Heart left ventricle (tissue), 16 donors: ENCODE measurements at regions not wholly inside any gene's neighbourhood (a gene's known extent, or its start where the extent isn't known, plus 50 kb on each side); places are given as distances from the start of the nearest gene placed in this dataset.

Experiments used
- ATAC-seq, 4 donors: fragments of 200-7000 bp; cut with Tn5 transposase; one replicate each; pipeline ENCODE4 v1.9.1; 2020 to 2022; ENCODE audit warnings: moderate library complexity in 4 of 4, mild to moderate bottlenecking in 3 of 4, moderate number of reproducible peaks in 1 of 4
- DNase-seq, 5 donors: peaks; one replicate each; pipeline ENCODE4 v3.0.0-alpha.2; 2020
- H3K27ac ChIP-seq, 12 donors: fragments of 200-600 bp; sonication (generic) in 4 of 12; one replicate each; pipeline versions ENCODE4 v1.5.0 to v1.8.0; 2016 to 2022; ENCODE audit warnings: mild to moderate bottlenecking in 2 of 12
- H3K27me3 ChIP-seq, 9 donors: fragments of 200-600 bp; sonication (generic) in 2 of 9; one replicate each; pipeline versions ENCODE4 v1.5.1 to v1.8.0; 2016 to 2022; ENCODE audit warnings: mild to moderate bottlenecking in 3 of 9
- H3K36me3 ChIP-seq, 9 donors: fragments of 200-600 bp; sonication (generic) in 2 of 9; one replicate each; pipeline versions ENCODE4 v1.5.0 to v1.8.0; 2018 to 2022; ENCODE audit warnings: mild to moderate bottlenecking in 2 of 9
- H3K4me1 ChIP-seq, 12 donors: fragments of 200-600 bp; sonication (generic) in 4 of 12; one replicate each; pipeline versions ENCODE4 v1.5.0 to v1.8.0; 2016 to 2022; ENCODE audit warnings: mild to moderate bottlenecking in 3 of 12
- H3K4me3 ChIP-seq, 12 donors: fragments of 200-600 bp; sonication (generic) in 4 of 12; one replicate each; pipeline versions ENCODE4 v1.5.0 to v1.8.0; 2017 to 2022; ENCODE audit warnings: mild to moderate bottlenecking in 9 of 12, moderate library complexity in 4 of 12
- H3K9me3 ChIP-seq, 12 donors: fragments of 200-600 bp; sonication (generic) in 4 of 12; one replicate each; pipeline versions ENCODE4 v1.5.0 to v1.8.0; 2016 to 2022; ENCODE audit warnings: mild to moderate bottlenecking in 1 of 12
- CTCF ChIP-seq, 12 donors: fragments of 200-600 bp; sonication (generic) in 4 of 12; IDR thresholded peaks; one replicate each; pipeline versions ENCODE4 v1.5.0 to v1.8.0; 2018 to 2022; ENCODE audit warnings: antibody characterized with exemption in 12 of 12, mild to moderate bottlenecking in 5 of 12
- POLR2A ChIP-seq, 2 donors: fragments of 450-650 bp; IDR thresholded peaks; one replicate each; pipeline ENCODE4 v1.6.1; 2017; ENCODE audit warnings: antibody characterized with exemption in 2 of 2, mild to moderate bottlenecking in 2 of 2, moderate library complexity in 2 of 2
- WGBS, 4 donors: extraction: QIAGEN DNeasy Blood & Tissue Kit in 2 of 4; methylation state at CpG; one replicate each; pipeline versions ENCODE4 v1.1.5 to v1.1.7; 2013 to 2018; 5-methylcytosine and 5-hydroxymethylcytosine counted together
- intact Hi-C, 10 donors: fragments of 100-400 bp; cut with DNase I; formaldehyde crosslinking; loops; one replicate each; pipeline versions ENCODE4 v1.11.1 to v1.14.2; 2022
- donor health status: ischemic (EF 13 %, LVEDD 7.1; RV severe dilation, severe dysfunction).
- donor health status: healthy with polysubstance abuse.
- donor health status: DM: no; HTN: yes; CAD: no.
- donor health status: DM: no; HTN: no; CAD: no.
- donor health status: ischemic (EF 25% LVEDD 6.9; RV normal size, moderate dysfunction).
- donor health status: ischemic (EF 25% LVEDD 5.7; RV mildly dilated, moderate dysfunction).
- donor health status: healthy.
- donor health status: DM: yes; HTN: yes; CAD: no.
- donor health status: ischemic (EF 35%, LVEDD 5.7; RV mildly dilated, moderate dysfunction).
- donor health status: nonischemic (EF 11% LVEDD 7.7; RV severe dilation, severe dysfunction).
- donor health status: DM: yes; HTN: yes; CAD: no.
- donor health status: PGD.
- donor health status: ischemic (EF 29% LVEDD 5.4; RV normal size, mild dysfunction).
- donor health status: nonischemic (EF 23%, LVEDD 6.1; RV moderate dilation, normal function).

DNA sequence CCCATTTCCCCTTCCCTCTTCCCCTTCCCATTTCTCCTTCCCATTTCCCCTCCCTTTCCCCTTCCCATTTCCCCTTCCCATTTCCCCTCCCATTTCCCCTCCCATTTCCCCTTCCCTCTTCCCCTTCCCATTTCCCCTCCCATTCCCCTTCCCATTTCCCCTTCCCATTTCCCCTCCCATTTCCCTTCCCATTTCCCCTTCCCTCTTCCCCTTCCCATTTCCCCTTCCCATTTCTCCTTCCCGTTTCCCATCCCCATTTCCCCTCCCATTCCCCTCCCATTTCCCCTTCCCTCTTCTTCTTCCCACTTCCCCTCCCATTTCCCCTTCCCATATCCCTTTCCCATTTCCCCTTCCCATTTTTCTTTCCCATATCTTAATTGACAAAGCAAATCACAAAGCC is 109.0 kb downstream of the OLFM1 start:
- Histone ChIP-seq H3K27ac (no peak overlapping the region), H3K9me3 (no peaks in the 10 kb centered on the region), H3K27me3 (peaks cover 9 to 75% (median 36%) of the 10 kb centered on the region in 9 donors), H3K4me3 (no peak overlapping the region), H3K4me1 (no peaks in the 10 kb centered on the region), H3K36me3 (no peaks in the 10 kb centered on the region)
- DNase-seq (no peak), ATAC-seq (no peak)
- TF ChIP-seq POLR2A (IDR thresholded peaks at IDR 0.05): no peak
- TF ChIP-seq CTCF (IDR thresholded peaks at IDR 0.05): no peak
- intact Hi-C loops: no loop called here
- WGBS, 4 donors: 53 to 77% (median 64%) methylated on average over 1 of the region's 1 CpG

GRCh38 chr9:135198144-135198543 is 110.7 kb downstream of the OLFM1 start:
- intact Hi-C loops: no loop called here
- ATAC-seq: no peak
- TF ChIP-seq POLR2A (IDR thresholded peaks at IDR 0.05) (no peak), CTCF (IDR thresholded peaks at IDR 0.05) (no peak)
- WGBS, 4 donors: 31 to 40% (median 37%) methylated on average over 15 of the region's 15 CpGs
- Histone ChIP-seq H3K27ac (no peak overlapping the region), H3K9me3 (no peaks in the 10 kb centered on the region), H3K36me3 (no peaks in the 10 kb centered on the region), H3K4me1 (no peaks in the 10 kb centered on the region), H3K27me3 (peaks cover 9 to 65% (median 32%) of the 10 kb centered on the region in 9 donors), H3K4me3 (no peak overlapping the region)
- DNase-seq: no peak

DNA sequence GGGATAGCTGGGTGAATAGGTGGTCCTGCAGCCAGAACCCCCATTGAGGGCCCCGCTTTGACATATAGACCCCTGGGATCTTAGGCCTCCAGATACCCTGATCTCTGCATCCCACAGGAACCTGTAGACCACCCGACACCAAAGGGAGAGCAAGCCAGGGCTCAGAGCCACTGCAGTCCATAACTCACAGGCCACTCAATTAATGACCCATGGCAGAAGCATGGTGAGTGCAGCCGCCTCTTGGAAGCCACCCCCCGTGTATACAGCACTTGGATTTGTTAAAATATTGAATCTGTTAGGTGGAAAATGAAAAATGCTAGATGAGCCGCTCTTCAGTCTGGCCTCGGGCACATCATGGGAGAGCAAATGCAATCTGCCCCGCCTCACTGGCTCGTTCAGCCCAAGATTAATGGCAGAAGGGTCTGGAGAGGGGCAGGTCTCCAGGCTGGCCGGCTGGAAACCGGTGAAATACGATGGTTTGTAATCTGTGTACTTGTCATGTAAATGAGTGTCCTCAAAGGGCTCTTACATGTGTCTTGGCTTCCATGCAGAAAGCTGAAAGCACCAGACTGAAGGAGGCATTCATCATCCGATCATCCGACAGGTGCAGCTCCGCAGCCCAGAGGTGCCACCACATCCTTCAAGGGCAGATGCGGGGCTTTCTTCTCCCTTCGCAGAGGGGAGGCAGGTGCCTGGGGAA is 111.3 kb downstream of the OLFM1 start:
- WGBS, 4 donors: 50 to 58% (median 53%) methylated on average over 13 to 16 of the region's 16 CpGs
- Histone ChIP-seq H3K4me1 (no peaks in the 10 kb centered on the region), H3K9me3 (no peaks in the 10 kb centered on the region), H3K27me3 (peaks cover 9 to 59% (median 30%) of the 10 kb centered on the region in 9 donors), H3K27ac (no peak overlapping the region), H3K36me3 (no peaks in the 10 kb centered on the region), H3K4me3 (no peak overlapping the region)
- ATAC-seq: no peak
- TF ChIP-seq POLR2A (IDR thresholded peaks at IDR 0.05) (no peak), CTCF (IDR thresholded peaks at IDR 0.05) (no peak)
- no peak for DNase-seq
- intact Hi-C loops: no loop called here

DNA sequence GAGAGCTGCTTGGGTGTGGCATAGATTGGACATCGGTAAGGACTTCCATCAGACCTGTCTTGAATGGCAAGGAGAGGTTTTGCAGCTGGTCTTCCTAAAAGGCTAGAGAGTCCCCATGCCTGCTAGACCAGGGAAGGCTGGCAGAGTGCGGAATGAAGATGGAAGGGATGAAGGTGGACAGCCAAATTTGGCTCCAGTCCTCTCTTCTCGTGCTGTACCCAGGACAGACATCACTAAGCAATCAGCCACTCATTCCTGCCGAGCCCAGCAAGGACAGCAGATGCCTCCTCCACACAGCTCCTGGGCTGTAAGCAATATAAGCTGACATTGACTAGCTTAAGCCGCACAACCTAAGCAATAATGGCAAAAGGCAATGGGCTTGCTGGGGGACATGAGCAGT is 112.0 kb downstream of the OLFM1 start:
- Histone ChIP-seq H3K9me3 (no peaks in the 10 kb centered on the region), H3K36me3 (no peaks in the 10 kb centered on the region), H3K4me3 (no peak overlapping the region), H3K27ac (no peak overlapping the region), H3K4me1 (no peaks in the 10 kb centered on the region), H3K27me3 (peaks cover 3 to 51% (median 25%) of the 10 kb centered on the region in 9 donors)
- intact Hi-C loops: no loop called here
- TF ChIP-seq POLR2A (IDR thresholded peaks at IDR 0.05): no peak
- TF ChIP-seq CTCF (IDR thresholded peaks at IDR 0.05): no peak
- ATAC-seq (no peak), DNase-seq (no peak)
- WGBS, 4 donors: 63 to 77% (median 69%) methylated on average over 5 of the region's 5 CpGs
